ENCODE measurements at regions not wholly inside any gene's neighbourhood (a gene's known extent, or its start where the extent isn't known, plus 50 kb on each side); places are given as distances from the start of the nearest gene placed in this dataset.

GRCh38 chr2:201964631-201965206 is 68.9 kb upstream of the FZD7 start:
- Histone ChIP-seq H3K27me3 (no peaks in the 10 kb centered on the region), H3K27ac (no peak overlapping the region), H3K4me3 (no peak overlapping the region), H3K36me3 (no peaks in the 10 kb centered on the region), H3K9me3 (no peaks in the 10 kb centered on the region), H3K4me1 (no peaks in the 10 kb centered on the region)
- DNase-seq (ENCODE audit: low spot score) = no peak
- no peak for TF ChIP-seq CTCF (IDR thresholded peaks at IDR 0.05)

GRCh38 chr2:201965550-201965949 is 68.1 kb upstream of the FZD7 start:
- DNase-seq (ENCODE audit: low spot score) = no peak
- H3K27me3 ChIP-seq = no peaks in the 10 kb centered on the region
- no peaks in the 10 kb centered on the region for H3K36me3 ChIP-seq
- H3K4me3 ChIP-seq = no peak overlapping the region
- TF ChIP-seq CTCF (IDR thresholded peaks at IDR 0.05) = peak in 1 of 2 donors; percentile 12
- no peaks in the 10 kb centered on the region for H3K9me3 ChIP-seq
- no peak overlapping the region for H3K27ac ChIP-seq
- no peaks in the 10 kb centered on the region for H3K4me1 ChIP-seq

GRCh38 chr2:201966691-201967438 is 66.8 kb upstream of the FZD7 start:
- Histone ChIP-seq H3K9me3 (no peaks in the 10 kb centered on the region), H3K4me3 (no peak overlapping the region), H3K27ac (no peak overlapping the region), H3K36me3 (no peaks in the 10 kb centered on the region), H3K4me1 (peaks cover 0 to 9% of the 10 kb centered on the region in 2 donors), H3K27me3 (no peaks in the 10 kb centered on the region)
- no peak for TF ChIP-seq CTCF (IDR thresholded peaks at IDR 0.05)
- DNase-seq (ENCODE audit: low spot score) = no peak

GRCh38 chr2:201968050-201968449 is 65.6 kb upstream of the FZD7 start:
- no peaks in the 10 kb centered on the region for H3K27me3 ChIP-seq
- no peak for TF ChIP-seq CTCF (IDR thresholded peaks at IDR 0.05)
- no peaks in the 10 kb centered on the region for H3K36me3 ChIP-seq
- no peak overlapping the region for H3K27ac ChIP-seq
- H3K4me3 ChIP-seq = no peak overlapping the region
- DNase-seq (ENCODE audit: low spot score) = no peak
- H3K9me3 ChIP-seq = no peaks in the 10 kb centered on the region
- H3K4me1 ChIP-seq = peaks cover 0 to 13% of the 10 kb centered on the region in 2 donors

GRCh38 chr2:201968476-201968875 is 65.2 kb upstream of the FZD7 start:
- TF ChIP-seq CTCF (IDR thresholded peaks at IDR 0.05) = no peak
- no peak overlapping the region for H3K27ac ChIP-seq
- H3K4me3 ChIP-seq = no peak overlapping the region
- H3K36me3 ChIP-seq = no peaks in the 10 kb centered on the region
- H3K27me3 ChIP-seq = no peaks in the 10 kb centered on the region
- no peak for DNase-seq (ENCODE audit: low spot score)
- H3K9me3 ChIP-seq = no peaks in the 10 kb centered on the region
- peaks cover 0 to 13% of the 10 kb centered on the region in 2 donors for H3K4me1 ChIP-seq

All from right atrium auricular region (tissue), 2 donors.